ENCODE measurements at regions not wholly inside any gene's neighbourhood (a gene's known extent, or its start where the extent isn't known, plus 50 kb on each side); places are given as distances from the start of the nearest gene placed in this dataset.

GRCh38 chr10:133017203-133017601, 70.5 kb upstream of the ADGRA1 start:
- FAIRE-seq, result no peak

GRCh38 chr10:133016493-133017202, 71.1 kb upstream of the ADGRA1 start:
- DNase-seq (ENCODE audit: low read depth) (no peak), FAIRE-seq (no peak)
- no peak overlapping the region for H3K4me3 ChIP-seq (ENCODE audit: insufficient read depth, low read depth, low read length)
- H3K36me3 ChIP-seq (ENCODE audit: insufficient read depth, low read length), result no peaks in the 10 kb centered on the region
- no peak overlapping the region for H2AFZ ChIP-seq (ENCODE audit: low read depth, low read length)
- H3K9me3 ChIP-seq (ENCODE audit: insufficient read depth, low read depth, low read length), result peaks cover under 1% of the 10 kb centered on the region
- Mint-ChIP-seq H3K4me1 (ENCODE audit: low read depth, unreplicated experiment) (peaks cover 2% of the 10 kb centered on the region), H3K36me3 (ENCODE audit: low read depth, unreplicated experiment) (peaks cover under 1% of the 10 kb centered on the region), H3K27me3 (ENCODE audit: low read depth, unreplicated experiment) (peaks cover 19% of the 10 kb centered on the region), H3K9me3 (ENCODE audit: unreplicated experiment) (no peaks in the 10 kb centered on the region), H3K4me3 (ENCODE audit: unreplicated experiment) (no peak overlapping the region), H3K27ac (ENCODE audit: unreplicated experiment) (no peak overlapping the region)
- no peak overlapping the region for H3K4me2 ChIP-seq (ENCODE audit: low read length)
- no peaks in the 10 kb centered on the region for H3K27me3 ChIP-seq (ENCODE audit: insufficient read depth, low read length)
- H3K9ac ChIP-seq (ENCODE audit: low read length), result no peak overlapping the region
- no peak overlapping the region for H3K27ac ChIP-seq (ENCODE audit: low read depth, low read length)
- no peaks in the 10 kb centered on the region for H3K4me1 ChIP-seq (ENCODE audit: insufficient read depth, low read length)
- H4K20me1 ChIP-seq (ENCODE audit: insufficient read depth, low read length), result no peaks in the 10 kb centered on the region
- TF ChIP-seq EZH2 (IDR thresholded peaks at IDR 0.05; ENCODE audit: insufficient read depth, low read length) (no peak), CTCF (IDR thresholded peaks at IDR 0.05; ENCODE audit: insufficient read depth, low read depth, low read length) (no peak)
- H3K79me2 ChIP-seq (ENCODE audit: insufficient read depth, low read length), result no peaks in the 10 kb centered on the region

More at GRCh38 chr10:133017203-133017601, 70.5 kb upstream of the ADGRA1 start:
- Histone ChIP-seq H3K79me2 (ENCODE audit: insufficient read depth, low read length) (no peaks in the 10 kb centered on the region), H3K9me3 (ENCODE audit: insufficient read depth, low read depth, low read length) (no peaks in the 10 kb centered on the region), H3K4me1 (ENCODE audit: insufficient read depth, low read length) (no peaks in the 10 kb centered on the region), H4K20me1 (ENCODE audit: insufficient read depth, low read length) (no peaks in the 10 kb centered on the region), H2AFZ (ENCODE audit: low read depth, low read length) (no peak overlapping the region), H3K27ac (ENCODE audit: low read depth, low read length) (no peak overlapping the region), H3K4me3 (ENCODE audit: insufficient read depth, low read depth, low read length) (no peak overlapping the region), H3K4me2 (ENCODE audit: low read length) (no peak overlapping the region), H3K27me3 (ENCODE audit: insufficient read depth, low read length) (no peaks in the 10 kb centered on the region), H3K36me3 (ENCODE audit: insufficient read depth, low read length) (no peaks in the 10 kb centered on the region), H3K9ac (ENCODE audit: low read length) (no peak overlapping the region)
- H3K27me3 Mint-ChIP-seq (ENCODE audit: low read depth, unreplicated experiment), result peaks cover 21% of the 10 kb centered on the region
- H3K27ac Mint-ChIP-seq (ENCODE audit: unreplicated experiment), result no peak overlapping the region
- H3K4me1 Mint-ChIP-seq (ENCODE audit: low read depth, unreplicated experiment), result peaks cover 2% of the 10 kb centered on the region
- no peak for TF ChIP-seq EZH2 (IDR thresholded peaks at IDR 0.05; ENCODE audit: insufficient read depth, low read length)
- TF ChIP-seq CTCF (IDR thresholded peaks at IDR 0.05; ENCODE audit: insufficient read depth, low read depth, low read length), result no peak
- no peak overlapping the region for H3K4me3 Mint-ChIP-seq (ENCODE audit: unreplicated experiment)
- DNase-seq (ENCODE audit: low read depth), result no peak
- peaks cover 3% of the 10 kb centered on the region for H3K36me3 Mint-ChIP-seq (ENCODE audit: low read depth, unreplicated experiment)
- H3K9me3 Mint-ChIP-seq (ENCODE audit: unreplicated experiment), result no peaks in the 10 kb centered on the region

- FAIRE-seq, result no peak
- Mint-ChIP-seq H3K9me3 (ENCODE audit: unreplicated experiment) (no peaks in the 10 kb centered on the region), H3K4me3 (ENCODE audit: unreplicated experiment) (no peak overlapping the region)
Measured at GRCh38 chr10:133015816-133016462, 71.8 kb upstream of the ADGRA1 start.

More at GRCh38 chr10:133015816-133016462, 71.8 kb upstream of the ADGRA1 start:
- no peak for DNase-seq (ENCODE audit: low read depth)
- H3K27ac Mint-ChIP-seq (ENCODE audit: unreplicated experiment), result no peak overlapping the region
- H3K36me3 Mint-ChIP-seq (ENCODE audit: low read depth, unreplicated experiment), result no peaks in the 10 kb centered on the region
- no peak overlapping the region for H2AFZ ChIP-seq (ENCODE audit: low read depth, low read length)
- no peak overlapping the region for H3K9ac ChIP-seq (ENCODE audit: low read length)
- H3K36me3 ChIP-seq (ENCODE audit: insufficient read depth, low read length), result no peaks in the 10 kb centered on the region
- no peak overlapping the region for H3K4me3 ChIP-seq (ENCODE audit: insufficient read depth, low read depth, low read length)
- peaks cover 2% of the 10 kb centered on the region for H3K4me1 Mint-ChIP-seq (ENCODE audit: low read depth, unreplicated experiment)
- H3K79me2 ChIP-seq (ENCODE audit: insufficient read depth, low read length), result no peaks in the 10 kb centered on the region
- H3K27me3 ChIP-seq (ENCODE audit: insufficient read depth, low read length), result no peaks in the 10 kb centered on the region
- H4K20me1 ChIP-seq (ENCODE audit: insufficient read depth, low read length), result no peaks in the 10 kb centered on the region
- no peak overlapping the region for H3K27ac ChIP-seq (ENCODE audit: low read depth, low read length)
- no peaks in the 10 kb centered on the region for H3K4me1 ChIP-seq (ENCODE audit: insufficient read depth, low read length)
- H3K27me3 Mint-ChIP-seq (ENCODE audit: low read depth, unreplicated experiment), result peaks cover 15% of the 10 kb centered on the region
- TF ChIP-seq EZH2 (IDR thresholded peaks at IDR 0.05; ENCODE audit: insufficient read depth, low read length), result no peak
- H3K9me3 ChIP-seq (ENCODE audit: insufficient read depth, low read depth, low read length), result peaks cover 2% of the 10 kb centered on the region
- no peak overlapping the region for H3K4me2 ChIP-seq (ENCODE audit: low read length)

All from astrocyte (in vitro differentiated cells and primary cell).